Rectal smooth muscle tissue (tissue), 1 donor: ENCODE measurements at regions not wholly inside any gene's neighbourhood (a gene's known extent, or its start where the extent isn't known, plus 50 kb on each side); places are given as distances from the start of the nearest gene placed in this dataset.
"Not testable (repeated sequence)": the region's sequence is repeated elsewhere in the genome, so short reads cannot be mapped to it uniquely, and the experiment has no call there.

Experiments
- H3K27ac ChIP-seq: one replicate; pipeline ENCODE4 v1.7.0; 2013; ENCODE audit warnings: low read depth, low read length, inconsistent platforms
- H3K27me3 ChIP-seq: one replicate; pipeline ENCODE4 v1.7.0; 2013; ENCODE audit warnings: low read length; ENCODE audit not compliant: control insufficient read depth, insufficient read depth
- H3K36me3 ChIP-seq: one replicate; pipeline ENCODE4 v1.7.0; 2013; ENCODE audit warnings: low read length; ENCODE audit not compliant: control insufficient read depth, insufficient read depth
- H3K4me1 ChIP-seq: one replicate; pipeline ENCODE4 v1.7.0; 2013; ENCODE audit warnings: low read length; ENCODE audit not compliant: control insufficient read depth, insufficient read depth
- H3K4me3 ChIP-seq: one replicate; pipeline ENCODE4 v1.7.0; 2013; ENCODE audit warnings: low read length
- H3K9ac ChIP-seq: one replicate; pipeline ENCODE4 v1.7.0; 2013; ENCODE audit warnings: low read length

- no peaks in the 10 kb centered on the region for H3K4me1 ChIP-seq
- H3K4me3 ChIP-seq: no peak overlapping the region
- no peaks in the 10 kb centered on the region for H3K36me3 ChIP-seq
- no peak overlapping the region for H3K27ac ChIP-seq
- H3K27me3 ChIP-seq: no peaks in the 10 kb centered on the region
- no peak overlapping the region for H3K9ac ChIP-seq
Observed at GRCh38 chr6:103578115-103578514, 1281.6 kb downstream of the HACE1 start.

GRCh38 chr6:103570431-103570830 lies 1289.3 kb downstream of the HACE1 start:
- Histone ChIP-seq H3K27ac (no peak overlapping the region), H3K27me3 (no peaks in the 10 kb centered on the region)

GRCh38 chr6:103554911-103555310 lies 1304.8 kb downstream of the HACE1 start:
- H3K27ac ChIP-seq: no peak overlapping the region
- H3K36me3 ChIP-seq: no peaks in the 10 kb centered on the region
- H3K4me3 ChIP-seq: no peak overlapping the region
- H3K4me1 ChIP-seq: no peaks in the 10 kb centered on the region
- no peak overlapping the region for H3K9ac ChIP-seq
- H3K27me3 ChIP-seq: no peaks in the 10 kb centered on the region

More at GRCh38 chr6:103570431-103570830, 1289.3 kb downstream of the HACE1 start:
- H3K9ac ChIP-seq: no peak overlapping the region
- no peaks in the 10 kb centered on the region for H3K4me1 ChIP-seq
- no peak overlapping the region for H3K4me3 ChIP-seq
- no peaks in the 10 kb centered on the region for H3K36me3 ChIP-seq

- Histone ChIP-seq H3K4me3 (no peak overlapping the region), H3K4me1 (no peaks in the 10 kb centered on the region), H3K27ac (no peak overlapping the region), H3K27me3 (no peaks in the 10 kb centered on the region), H3K9ac (no peak overlapping the region), H3K36me3 (no peaks in the 10 kb centered on the region)
Observed at GRCh38 chr6:103538381-103538780, 1321.3 kb downstream of the HACE1 start.

GRCh38 chr6:103534814-103535213 lies 1324.9 kb downstream of the HACE1 start:
- H3K27me3 ChIP-seq: no peaks in the 10 kb centered on the region
- H3K36me3 ChIP-seq: no peaks in the 10 kb centered on the region
- H3K4me3 ChIP-seq: no peak overlapping the region
- no peak overlapping the region for H3K27ac ChIP-seq
- no peak overlapping the region for H3K9ac ChIP-seq
- no peaks in the 10 kb centered on the region for H3K4me1 ChIP-seq

GRCh38 chr6:103534095-103534494 lies 1325.6 kb downstream of the HACE1 start:
- no peak overlapping the region for H3K9ac ChIP-seq
- H3K27ac ChIP-seq: no peak overlapping the region
- no peaks in the 10 kb centered on the region for H3K27me3 ChIP-seq
- no peaks in the 10 kb centered on the region for H3K36me3 ChIP-seq
- H3K4me3 ChIP-seq: no peak overlapping the region
- H3K4me1 ChIP-seq: no peaks in the 10 kb centered on the region

- H3K9ac ChIP-seq: no peak overlapping the region
- H3K27me3 ChIP-seq: no peaks in the 10 kb centered on the region
- no peaks in the 10 kb centered on the region for H3K4me1 ChIP-seq
- H3K27ac ChIP-seq: no peak overlapping the region
- no peak overlapping the region for H3K4me3 ChIP-seq
- H3K36me3 ChIP-seq: no peaks in the 10 kb centered on the region
Observed at GRCh38 chr6:103522045-103522444, 1337.7 kb downstream of the HACE1 start.

GRCh38 chr6:103516336-103516735 lies 1343.4 kb downstream of the HACE1 start:
- no peaks in the 10 kb centered on the region for H3K4me1 ChIP-seq
- H3K36me3 ChIP-seq: no peaks in the 10 kb centered on the region
- H3K27me3 ChIP-seq: no peaks in the 10 kb centered on the region
- H3K27ac ChIP-seq: no peak overlapping the region
- no peak overlapping the region for H3K4me3 ChIP-seq
- no peak overlapping the region for H3K9ac ChIP-seq

- H3K36me3 ChIP-seq: no peaks in the 10 kb centered on the region
- H3K4me1 ChIP-seq: no peaks in the 10 kb centered on the region
- H3K9ac ChIP-seq: no peak overlapping the region
- no peaks in the 10 kb centered on the region for H3K27me3 ChIP-seq
- no peak overlapping the region for H3K4me3 ChIP-seq
- H3K27ac ChIP-seq: no peak overlapping the region
Observed at GRCh38 chr6:103507052-103507451, 1352.7 kb downstream of the HACE1 start.

GRCh38 chr6:103505155-103505518 lies 1354.6 kb downstream of the HACE1 start:
- Histone ChIP-seq H3K4me1 (no peaks in the 10 kb centered on the region), H3K27ac (no peak overlapping the region), H3K27me3 (no peaks in the 10 kb centered on the region), H3K36me3 (no peaks in the 10 kb centered on the region), H3K9ac (no peak overlapping the region), H3K4me3 (no peak overlapping the region)

GRCh38 chr6:103504501-103505154 lies 1355.1 kb downstream of the HACE1 start:
- H3K9ac ChIP-seq: no peak overlapping the region
- H3K4me3 ChIP-seq: no peak overlapping the region
- H3K27me3 ChIP-seq: no peaks in the 10 kb centered on the region
- H3K36me3 ChIP-seq: no peaks in the 10 kb centered on the region
- no peaks in the 10 kb centered on the region for H3K4me1 ChIP-seq
- no peak overlapping the region for H3K27ac ChIP-seq

- H3K4me1 ChIP-seq, H3K27me3 ChIP-seq, H3K4me3 ChIP-seq, H3K36me3 ChIP-seq, H3K9ac ChIP-seq, H3K27ac ChIP-seq: not testable (repeated sequence)
Observed at GRCh38 chr6:103496588-103496987, 1363.1 kb downstream of the HACE1 start.

- Histone ChIP-seq H3K27me3 (no peaks in the 10 kb centered on the region), H3K36me3 (no peaks in the 10 kb centered on the region)
Observed at GRCh38 chr6:103456652-103457051, 1403.1 kb downstream of the HACE1 start.

More at GRCh38 chr6:103456652-103457051, 1403.1 kb downstream of the HACE1 start:
- Histone ChIP-seq H3K4me1 (no peaks in the 10 kb centered on the region), H3K27ac (no peak overlapping the region), H3K9ac (no peak overlapping the region), H3K4me3 (no peak overlapping the region)
